Pulmonary artery endothelial cell (primary cell): ENCODE measurements at regions not wholly inside any gene's neighbourhood (a gene's known extent, or its start where the extent isn't known, plus 50 kb on each side); places are given as distances from the start of the nearest gene placed in this dataset.

ENCODE experiments used
- DNase-seq: peaks from one replicate; pipeline ENCODE4 v3.0.0-alpha.2; 2011; ENCODE audit warnings: low read depth, low spot score

DNA sequence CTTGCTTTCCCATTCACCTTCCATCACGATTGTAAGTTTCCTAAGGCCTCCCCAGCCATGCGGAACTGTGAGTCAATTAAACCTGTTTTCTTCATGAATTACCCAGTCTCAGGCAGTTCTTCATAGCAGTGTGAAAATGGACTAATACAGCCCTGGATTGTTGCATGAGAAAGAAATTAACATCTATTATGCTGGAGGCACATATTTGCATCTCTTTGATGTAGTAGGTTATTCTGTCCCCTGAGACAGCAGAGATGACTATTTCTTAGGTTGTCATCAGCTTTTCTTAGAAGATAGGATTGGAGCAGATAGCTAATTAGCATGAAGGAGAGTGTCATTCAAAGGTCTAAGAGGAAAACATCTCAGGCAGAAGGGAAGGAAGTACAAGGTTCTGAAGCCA, 166.2 kb downstream of the OMA1 start:
- DNase-seq: no peak

DNA sequence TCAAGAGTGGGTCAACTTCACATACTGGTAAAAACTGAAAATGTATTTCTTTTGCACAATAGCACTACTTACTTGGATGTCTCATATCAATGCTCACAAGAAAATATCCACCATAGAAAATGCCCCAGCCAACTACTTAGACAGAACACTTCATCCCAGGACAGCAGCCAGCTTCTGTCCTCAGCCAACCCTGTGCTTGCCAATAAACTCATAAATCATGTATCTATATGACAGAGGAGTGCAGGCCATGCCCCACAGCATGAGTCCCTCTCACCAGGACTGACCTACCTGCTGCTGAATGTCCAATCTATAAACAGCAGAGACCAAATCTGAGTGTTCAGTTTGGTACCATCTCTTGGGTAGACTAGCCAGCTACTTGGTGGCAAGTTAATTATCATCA, 179.3 kb downstream of the OMA1 start:
- DNase-seq: no peak

DNA sequence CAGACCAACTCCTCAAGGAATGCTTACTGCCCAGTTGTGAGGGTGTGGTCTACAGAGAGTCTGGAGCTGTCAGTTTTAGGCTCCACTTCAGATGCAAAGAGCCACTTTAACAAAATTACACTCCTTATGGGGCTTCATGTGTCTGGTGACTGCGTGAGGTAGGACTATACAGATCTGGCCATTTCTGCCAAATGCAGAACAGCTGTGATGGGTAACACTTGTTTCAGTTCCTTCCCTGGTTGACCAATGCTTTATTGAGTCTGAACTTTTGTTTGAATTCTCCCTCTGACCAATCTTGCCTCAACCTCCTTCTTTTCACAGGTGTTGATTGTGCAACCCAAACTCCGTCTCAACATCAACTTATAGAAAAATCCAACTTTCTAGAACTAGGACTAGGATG, 181.2 kb downstream of the OMA1 start:
- no peak for DNase-seq

DNA sequence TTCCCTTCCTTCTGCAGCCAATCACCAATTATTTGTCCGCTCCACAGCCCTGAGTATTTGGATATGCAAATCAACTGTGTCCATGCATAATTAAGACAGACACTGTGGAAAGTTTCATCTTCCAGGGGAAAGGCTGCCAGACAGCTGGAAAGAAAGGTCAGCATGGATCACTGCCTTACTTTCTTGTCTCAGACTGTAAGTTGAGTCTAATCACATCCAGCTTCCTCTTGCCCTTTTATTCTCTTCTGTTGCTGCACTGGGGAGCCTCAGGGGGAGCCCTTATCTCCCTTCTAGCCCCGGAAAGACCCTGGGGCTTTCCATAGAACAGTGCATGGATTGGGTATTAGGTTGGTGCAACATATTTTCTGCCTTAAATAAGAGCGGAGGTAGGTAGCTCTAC, 182.9 kb downstream of the OMA1 start:
- DNase-seq: no peak

DNA sequence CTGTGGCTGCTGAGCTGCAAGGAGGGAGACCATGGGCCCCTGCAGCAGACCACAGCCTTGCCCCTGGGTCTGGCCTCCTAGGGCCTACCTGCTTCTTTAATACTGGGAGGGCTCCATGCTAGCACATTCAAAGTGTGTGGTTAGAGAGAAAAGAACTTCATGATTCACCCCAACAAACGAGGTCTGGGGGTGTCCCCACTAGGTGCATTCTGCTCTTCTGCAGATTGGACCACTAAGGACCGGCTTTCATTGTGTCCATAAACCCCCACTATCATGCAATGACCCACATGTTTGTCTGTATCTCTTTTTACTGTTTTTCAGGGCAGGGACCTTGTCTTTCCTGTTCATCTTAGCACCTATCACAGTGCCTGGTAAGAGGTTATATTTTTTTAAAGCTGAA, 185.4 kb downstream of the OMA1 start:
- DNase-seq: no peak

DNA sequence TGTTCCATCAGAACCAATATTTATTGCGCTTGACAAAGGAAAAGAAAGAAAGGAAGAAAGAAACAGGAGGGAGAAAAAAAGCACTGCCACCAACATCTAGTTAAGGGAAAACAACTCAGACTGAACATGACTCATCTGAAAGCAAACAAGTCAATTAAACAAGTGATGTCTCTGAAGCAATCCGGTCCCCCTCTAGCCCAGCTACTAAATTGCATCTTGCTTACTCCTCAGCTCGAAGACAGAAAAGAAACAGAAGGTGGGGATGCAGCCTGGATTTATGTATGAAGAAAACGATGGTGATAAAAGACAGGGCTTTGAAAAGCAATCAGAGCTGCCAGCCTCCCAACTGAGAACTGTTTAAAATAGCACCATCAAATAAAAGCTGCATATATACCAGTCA, 188.2 kb downstream of the OMA1 start:
- DNase-seq: no peak

DNA sequence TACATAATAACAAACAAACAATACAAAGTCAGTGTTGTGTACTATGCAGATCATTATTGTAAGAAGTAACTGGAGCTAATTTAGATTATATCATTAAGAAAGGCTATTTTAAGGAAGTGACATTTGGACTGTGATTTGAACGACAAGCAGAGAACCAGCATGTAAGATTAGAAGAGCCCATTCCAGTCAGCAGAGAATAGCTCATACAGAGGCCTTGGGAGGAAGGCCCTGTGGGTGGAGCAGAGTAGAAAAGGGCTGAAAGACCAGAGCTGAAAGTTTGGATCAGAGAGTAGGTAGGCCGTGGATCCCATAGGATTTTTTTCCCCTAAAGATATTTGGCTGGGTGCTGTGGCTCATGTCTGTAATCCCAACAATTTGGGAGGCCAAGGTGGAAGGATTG, 190.1 kb downstream of the OMA1 start:
- no peak for DNase-seq

DNA sequence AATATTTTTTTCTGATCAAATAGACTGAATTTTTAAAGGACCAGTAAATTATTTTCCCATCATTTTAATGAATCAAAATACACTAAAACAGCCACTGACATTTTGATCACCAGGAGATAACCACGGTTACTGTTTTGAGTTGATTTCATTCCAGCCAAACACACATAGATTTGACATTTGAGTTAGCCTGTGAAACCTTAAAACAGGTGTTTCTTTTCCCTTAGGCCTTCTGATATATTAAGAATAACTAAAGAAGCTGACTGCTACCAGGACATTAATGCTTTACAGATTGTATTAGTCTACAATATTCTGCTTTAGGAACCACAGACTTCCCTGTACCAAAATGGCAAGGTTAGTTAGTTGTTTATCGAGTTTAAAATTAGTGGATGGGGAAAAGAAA, 193.4 kb downstream of the OMA1 start:
- no peak for DNase-seq

DNA sequence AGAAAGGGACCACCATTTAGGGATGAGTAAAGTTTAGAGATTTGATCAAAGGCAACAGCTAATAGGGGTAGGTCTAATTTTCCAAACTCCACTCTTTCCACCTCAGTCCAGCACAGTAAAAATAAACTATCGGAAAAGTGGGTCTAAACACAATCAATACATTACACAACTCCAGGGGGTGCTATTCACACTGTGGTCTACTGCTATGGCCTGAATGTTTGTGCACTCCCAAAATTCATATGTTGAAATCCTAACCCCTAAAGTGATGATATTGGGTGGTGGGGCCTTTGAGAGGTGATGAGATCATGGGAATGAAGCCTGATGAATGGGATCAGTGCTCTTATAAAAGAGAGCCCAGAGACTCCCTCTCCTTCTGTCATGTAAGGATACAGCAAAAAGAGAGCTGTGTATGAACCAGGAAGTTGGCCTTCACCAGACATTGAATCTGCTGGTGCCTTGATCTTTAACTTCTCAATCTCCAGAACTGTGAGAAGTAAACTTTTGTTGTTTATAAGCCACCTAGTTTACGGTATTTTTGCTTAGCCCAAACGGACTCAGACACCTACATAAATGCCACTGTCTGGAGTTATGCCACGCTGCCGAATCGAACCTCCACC, 193.9 kb downstream of the OMA1 start:
- no peak for DNase-seq

DNA sequence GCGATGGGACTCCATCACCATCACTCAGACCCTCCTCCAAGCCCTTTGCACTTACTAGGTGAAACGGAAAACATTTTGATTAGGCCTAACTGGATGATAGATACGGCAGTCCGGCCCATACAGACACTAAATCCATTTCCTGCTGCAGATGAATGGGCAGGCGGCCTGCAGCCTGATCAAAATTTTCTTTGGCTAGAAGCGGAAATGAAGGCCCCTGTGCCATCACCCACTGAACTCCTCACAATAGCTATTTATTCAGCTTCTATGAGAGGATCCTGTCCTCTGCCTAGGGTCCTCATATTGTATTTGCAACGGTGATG, 200.5 kb downstream of the OMA1 start:
- no peak for DNase-seq

DNA sequence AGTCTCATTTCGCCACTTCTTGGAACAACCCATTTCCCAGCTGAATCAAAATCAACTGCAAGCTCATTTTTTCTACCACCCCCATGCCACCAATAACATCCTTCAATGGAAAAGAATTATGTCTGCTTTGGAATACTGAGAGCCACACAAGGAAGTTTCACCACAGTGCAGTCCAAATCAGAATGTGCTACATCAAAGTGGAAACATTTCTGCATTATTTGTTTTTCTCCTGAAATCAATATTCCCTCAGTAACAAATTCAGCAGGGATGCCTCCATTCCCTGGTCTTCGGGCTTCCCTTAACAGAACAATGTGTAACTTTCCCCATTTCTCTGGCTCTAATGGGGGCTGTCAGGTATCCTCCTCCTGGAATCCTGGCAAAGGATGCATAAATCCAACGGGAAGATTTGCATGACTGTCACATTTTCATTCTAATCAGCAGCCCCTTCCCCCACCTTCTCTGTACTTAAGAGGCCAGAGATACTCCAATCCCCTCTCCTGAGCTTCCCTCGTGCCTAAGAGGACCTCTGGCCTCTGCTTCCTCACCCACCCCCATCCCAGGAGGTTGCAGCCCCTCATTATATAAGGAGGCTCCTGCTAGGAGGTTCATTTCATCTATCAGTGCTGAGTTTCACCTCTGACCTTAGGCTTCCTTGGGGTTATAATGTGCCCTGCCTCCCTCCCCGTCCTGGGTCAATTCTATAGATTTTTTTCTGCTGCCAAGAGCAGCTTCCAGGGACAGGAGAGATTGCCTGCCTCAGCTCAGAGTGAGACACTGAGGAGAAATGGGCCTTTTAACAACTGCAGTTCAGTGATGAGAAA, 201.1 kb downstream of the OMA1 start:
- no peak for DNase-seq

DNA sequence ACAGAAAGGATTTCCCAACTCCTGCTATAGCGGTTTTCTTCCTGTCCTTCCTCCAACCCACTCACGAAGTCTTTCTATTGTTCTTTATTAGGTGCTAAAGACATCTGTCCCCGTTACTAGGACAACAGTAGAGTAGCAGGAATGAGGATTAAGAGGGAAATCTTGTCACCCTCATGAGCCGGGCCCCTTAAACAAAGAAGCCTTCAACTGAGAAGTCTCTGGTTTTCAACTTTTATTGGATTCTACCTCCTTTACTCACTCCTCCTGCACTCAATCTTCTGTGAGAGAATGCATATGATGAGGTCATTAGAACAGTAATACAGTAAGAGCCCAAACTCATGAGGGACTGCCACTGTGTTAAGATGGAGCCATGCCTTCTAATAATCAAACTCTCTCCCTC, 206.3 kb downstream of the OMA1 start:
- DNase-seq: no peak

DNA sequence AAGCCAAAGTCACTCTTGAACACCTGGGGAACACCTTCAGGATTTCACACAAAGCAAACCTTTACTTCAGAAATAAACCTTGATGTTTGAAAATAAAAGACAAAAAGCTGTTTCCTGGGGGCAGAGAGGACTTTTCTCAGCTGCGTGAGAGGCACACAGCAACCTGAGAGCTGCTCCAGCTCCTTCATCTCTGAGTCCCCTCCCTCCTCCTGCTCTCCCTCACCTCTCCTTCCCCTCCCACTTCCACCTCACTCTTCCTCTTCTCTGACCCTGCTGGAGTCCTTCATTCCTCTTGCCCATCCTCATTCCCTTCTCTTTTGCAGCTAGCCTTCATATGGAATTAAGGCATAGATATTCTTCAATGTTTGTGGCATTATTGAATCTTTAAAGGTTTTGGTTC, 208.4 kb downstream of the OMA1 start:
- DNase-seq: no peak

DNA sequence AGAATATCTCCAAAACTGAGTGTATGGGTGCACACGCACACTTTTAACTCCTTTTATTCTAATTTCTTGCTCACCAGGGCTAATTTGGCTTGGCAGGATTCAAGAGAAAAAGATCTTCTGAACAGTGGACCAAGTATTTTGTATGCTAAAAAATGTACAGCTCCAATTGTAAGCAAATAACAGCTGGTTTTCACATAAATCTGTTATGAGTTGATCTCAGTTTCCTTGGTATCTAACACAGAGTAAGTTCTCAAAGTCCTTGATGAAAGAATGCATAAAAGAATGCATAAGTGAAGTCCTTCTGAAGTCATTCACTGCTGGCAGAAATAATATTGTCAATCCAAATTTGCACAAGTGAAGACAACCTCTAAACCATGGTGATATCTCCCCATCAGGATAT, 213.0 kb downstream of the OMA1 start:
- DNase-seq: no peak

DNA sequence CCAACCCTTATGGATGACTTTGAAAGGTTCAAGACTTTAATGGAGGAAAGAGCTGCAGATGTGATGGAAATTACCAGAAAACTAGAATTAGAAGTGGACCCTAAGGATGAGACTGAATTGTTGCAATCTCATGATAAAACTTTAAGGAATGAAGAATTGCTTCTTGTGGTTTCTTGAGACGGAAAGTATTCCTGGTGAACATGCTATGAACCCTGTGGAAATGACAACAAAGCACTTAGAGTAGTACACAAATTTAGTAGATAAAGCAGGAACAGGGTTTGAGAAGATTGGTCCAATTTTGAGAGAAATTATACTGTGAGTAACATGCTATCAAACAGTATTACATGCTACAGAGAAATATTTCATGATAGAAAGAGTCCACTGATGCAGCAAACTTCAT, 215.4 kb downstream of the OMA1 start:
- no peak for DNase-seq

DNA sequence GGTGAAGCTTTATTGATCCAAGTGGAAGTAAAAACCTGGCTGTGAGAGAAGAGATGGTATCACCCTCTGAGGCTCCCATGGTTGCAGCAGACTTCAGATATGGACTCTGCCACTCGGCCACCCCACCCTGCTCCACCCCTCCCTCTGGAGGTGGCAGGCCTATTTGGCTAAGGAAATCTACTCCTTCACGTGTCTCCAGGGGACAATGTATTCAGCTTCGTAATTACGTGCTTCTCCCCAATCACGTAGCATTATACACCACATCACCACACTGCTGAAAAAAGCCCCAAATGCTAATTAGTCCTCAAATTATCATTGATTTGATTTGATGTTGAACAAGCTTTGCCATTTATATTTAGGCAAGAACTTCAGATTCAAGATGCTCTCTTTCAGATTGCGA, 220.7 kb downstream of the OMA1 start:
- DNase-seq: no peak

DNA sequence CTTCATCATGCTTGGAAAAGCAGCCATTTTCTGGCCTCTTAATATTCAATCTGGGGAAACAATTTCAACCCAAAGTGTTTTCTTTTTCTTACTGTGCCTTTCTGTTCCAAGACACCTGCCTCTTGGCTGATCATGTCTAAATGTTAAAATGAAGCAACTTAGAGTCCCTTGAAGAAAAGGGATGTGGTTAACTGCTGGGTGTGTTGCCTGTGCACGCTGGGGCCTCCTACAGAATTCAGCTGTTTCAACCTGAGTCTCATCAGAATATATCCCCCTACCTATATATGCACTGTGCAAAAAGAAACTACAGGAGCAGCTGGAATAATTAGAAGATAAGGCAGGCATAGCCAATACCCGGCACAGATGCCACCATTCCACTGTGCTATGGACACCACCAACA, 222.0 kb downstream of the OMA1 start:
- no peak for DNase-seq

DNA sequence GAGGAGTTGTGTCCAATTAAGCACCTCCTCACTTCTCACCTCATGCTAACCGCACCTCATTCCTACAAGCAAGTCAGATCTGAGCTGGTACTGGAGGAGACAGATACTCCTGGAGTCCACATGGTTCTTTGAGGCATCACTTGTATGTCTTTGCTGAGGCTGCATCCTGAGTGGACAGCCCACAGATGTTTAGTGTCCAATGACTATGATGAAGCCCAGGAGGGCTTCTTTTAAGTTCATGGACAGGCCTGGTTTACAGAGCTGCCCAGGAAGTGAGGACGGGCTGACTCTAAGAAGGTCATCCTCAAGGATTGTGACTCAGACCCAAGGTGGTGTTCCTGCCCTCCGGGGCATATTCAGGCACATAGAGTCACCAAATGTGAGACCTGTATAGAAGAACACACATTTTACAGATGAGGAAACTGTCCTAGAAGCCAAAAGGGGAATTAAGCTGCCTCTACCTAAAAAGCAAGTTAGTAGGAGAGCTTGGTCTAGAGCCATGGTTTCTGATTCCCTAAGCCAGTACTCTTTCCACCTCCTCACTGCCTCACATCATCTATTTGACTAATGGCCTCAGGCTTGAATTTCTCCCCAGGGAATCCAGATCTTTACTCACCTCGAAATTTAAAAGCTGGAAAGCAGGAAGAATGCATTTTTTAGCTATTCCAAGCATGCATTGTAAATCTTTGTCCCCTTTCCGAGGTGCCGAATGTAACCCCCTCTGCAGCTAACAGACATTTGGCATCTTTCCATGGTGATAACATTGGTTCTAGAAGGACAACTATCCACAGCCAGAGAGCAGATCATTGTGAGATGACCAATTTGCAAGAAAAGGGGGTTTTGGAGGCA, 228.1 kb downstream of the OMA1 start:
- DNase-seq: no peak

DNA sequence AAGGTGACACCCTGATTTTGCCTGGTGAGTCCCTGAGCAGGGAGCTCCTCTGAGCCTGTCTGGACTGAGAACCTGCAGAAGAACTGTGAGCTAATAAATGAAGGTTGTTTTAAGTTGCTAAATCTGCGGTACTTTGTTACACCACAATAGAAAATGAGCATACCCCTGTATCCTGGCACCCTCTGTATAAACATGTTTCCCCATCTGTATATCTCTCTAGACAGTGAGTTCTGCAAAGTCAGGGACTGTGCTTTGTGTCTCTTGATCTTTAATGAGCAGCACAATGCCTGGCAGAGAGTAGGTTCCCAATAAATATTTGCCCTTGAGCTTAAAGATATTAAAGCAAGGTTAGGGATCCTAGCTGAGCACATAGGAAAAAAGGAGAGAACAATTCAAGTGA, 228.8 kb downstream of the OMA1 start:
- DNase-seq: no peak

DNA sequence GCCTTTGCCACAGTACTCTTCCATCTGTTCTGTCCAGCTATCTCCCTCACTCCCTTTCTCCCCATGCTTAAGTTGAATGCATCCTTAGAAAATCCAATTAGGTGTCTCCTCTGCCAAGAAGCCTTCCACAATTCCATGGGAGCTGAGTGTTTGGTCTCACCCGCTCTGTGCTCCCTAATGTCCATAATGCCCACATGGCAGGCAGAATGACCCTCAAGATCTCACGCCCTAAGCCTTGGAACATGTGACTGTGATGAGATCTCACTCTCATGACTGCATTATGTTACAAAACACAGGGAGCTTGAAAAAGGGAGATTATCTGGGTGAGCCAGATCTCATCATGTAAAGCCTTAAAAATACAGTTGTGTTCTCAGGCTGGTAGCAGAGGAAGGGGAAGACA, 229.4 kb downstream of the OMA1 start:
- DNase-seq: no peak

DNA sequence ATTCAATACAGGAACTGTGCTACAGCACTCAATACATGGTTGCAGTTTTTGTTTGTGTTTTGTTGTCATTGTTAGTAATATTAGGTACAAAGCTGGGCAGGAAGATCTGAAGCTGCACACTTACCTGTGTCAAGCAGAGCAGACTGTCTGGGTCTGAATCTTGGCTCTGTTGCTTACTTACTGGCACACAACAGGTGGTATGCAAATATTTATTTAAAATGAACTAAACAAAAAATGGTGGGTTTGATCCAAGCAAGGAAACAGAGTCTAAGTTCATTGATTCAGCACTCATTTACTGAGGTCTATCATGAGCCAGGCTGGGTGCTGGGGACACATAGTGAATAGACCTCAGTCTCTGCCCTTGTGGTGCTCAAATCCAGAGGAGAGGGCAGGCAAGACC, 230.4 kb downstream of the OMA1 start:
- DNase-seq: no peak

DNA sequence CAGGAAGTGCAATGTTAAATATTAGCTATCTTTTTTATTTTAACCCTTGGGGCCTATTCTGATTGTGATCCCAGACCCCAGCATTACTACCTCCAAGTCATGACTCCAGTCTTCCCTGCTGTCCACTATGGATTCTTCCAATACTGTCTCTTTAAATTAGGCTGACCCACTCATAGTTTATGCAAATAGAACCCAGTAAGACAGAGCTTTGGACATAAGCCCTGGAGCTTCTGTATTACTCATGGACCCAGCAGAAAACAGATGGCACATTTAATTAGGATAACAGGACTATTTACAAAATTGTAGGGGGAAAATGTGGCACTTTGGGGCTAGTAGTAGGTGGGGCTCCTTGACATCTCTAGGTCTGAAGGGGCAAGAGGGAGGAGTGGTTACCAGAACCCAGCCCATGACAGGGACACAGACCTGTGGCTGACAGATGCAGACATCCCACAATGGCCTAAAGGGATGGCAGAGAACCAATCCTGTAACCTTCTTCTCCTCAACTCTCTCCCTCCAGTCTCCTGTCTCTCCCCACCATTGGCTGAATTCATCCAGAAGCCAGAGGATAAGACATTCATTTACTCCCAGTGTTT, 233.5 kb downstream of the OMA1 start:
- DNase-seq: no peak
